GM19239 (cell line): ENCODE measurements at regions not wholly inside any gene's neighbourhood (a gene's known extent, or its start where the extent isn't known, plus 50 kb on each side); places are given as distances from the start of the nearest gene placed in this dataset.
"Not testable (repeated sequence)": the region's sequence is repeated elsewhere in the genome, so short reads cannot be mapped to it uniquely, and the experiment has no call there.

Experiments used
- DNase-seq: peaks from one replicate; pipeline ENCODE4 v3.0.0; 2011; ENCODE audit warnings: low spot score; ENCODE audit not compliant: insufficient read length
- FAIRE-seq: peaks from 2 replicates; lab custom pipeline; 2011; peaks lifted over from hg19 to GRCh38; lab: Jason Lieb, UNC

- DNase-seq (no peak), FAIRE-seq (no peak)
Measured at GRCh38 chr5:119694284-119694683, 64.9 kb downstream of the FAM170A start.

GRCh38 chr5:119706049-119706448 is 76.7 kb downstream of the FAM170A start:
- DNase-seq = no peak
- no peak for FAIRE-seq

GRCh38 chr5:119708076-119708790 is 78.9 kb downstream of the FAM170A start:
- FAIRE-seq (no peak), DNase-seq (no peak)

GRCh38 chr5:119721775-119722174 is 92.4 kb downstream of the FAM170A start:
- no peak for DNase-seq
- no peak for FAIRE-seq

GRCh38 chr5:119725291-119725690 is 95.9 kb downstream of the FAM170A start:
- DNase-seq, FAIRE-seq: not testable (repeated sequence)

GRCh38 chr5:119726544-119726943 is 97.2 kb downstream of the FAM170A start:
- DNase-seq (no peak), FAIRE-seq (no peak)

GRCh38 chr5:119740225-119740624 is 110.9 kb downstream of the FAM170A start:
- FAIRE-seq (no peak), DNase-seq (no peak)

GRCh38 chr5:119741691-119742090 is 112.3 kb downstream of the FAM170A start:
- no peak for FAIRE-seq
- DNase-seq = no peak

- FAIRE-seq (no peak), DNase-seq (no peak)
Measured at GRCh38 chr5:119742311-119742710, 113.0 kb downstream of the FAM170A start.

GRCh38 chr5:119743927-119744326 is 114.6 kb downstream of the FAM170A start:
- DNase-seq (peak; percentile 28), FAIRE-seq (peak; percentile 96)

- no peak for FAIRE-seq
- no peak for DNase-seq
Measured at GRCh38 chr5:119745976-119746375, 116.6 kb downstream of the FAM170A start.

- no peak for DNase-seq
- FAIRE-seq = no peak
Measured at GRCh38 chr5:119746984-119747383, 117.6 kb downstream of the FAM170A start.

- DNase-seq = no peak
- no peak for FAIRE-seq
Measured at GRCh38 chr5:119750887-119751733, 121.8 kb downstream of the FAM170A start.

GRCh38 chr5:119751734-119752094 is 122.4 kb downstream of the FAM170A start:
- FAIRE-seq (no peak), DNase-seq (no peak)

- DNase-seq (no peak), FAIRE-seq (no peak)
Measured at GRCh38 chr5:119752921-119753886, 123.8 kb downstream of the FAM170A start.

- not testable (repeated sequence) for FAIRE-seq, DNase-seq
Measured at GRCh38 chr5:119754825-119755224, 125.5 kb downstream of the FAM170A start.

GRCh38 chr5:119757276-119757675 is 127.9 kb downstream of the FAM170A start:
- FAIRE-seq (no peak), DNase-seq (no peak)

- FAIRE-seq, DNase-seq: not testable (repeated sequence)
Measured at GRCh38 chr5:119769695-119770693, 140.6 kb downstream of the FAM170A start.

GRCh38 chr5:119780145-119780544 is 150.8 kb downstream of the FAM170A start:
- not testable (repeated sequence) for FAIRE-seq, DNase-seq
